AG04450 (cell line): ENCODE measurements at regions not wholly inside any gene's neighbourhood (a gene's known extent, or its start where the extent isn't known, plus 50 kb on each side); places are given as distances from the start of the nearest gene placed in this dataset.

Source experiments
- CTCF ChIA-PET: fragments of 300-600, 350-600 bp; formaldehyde crosslinking; extraction: SDS; loops from one replicate; lab custom pipeline; 2022; ENCODE audit warnings: antibody characterized with exemption, inconsistent platforms; lab: Charles Lee
- POLR2A ChIA-PET: fragments of 350-600 bp; formaldehyde crosslinking; extraction: SDS; loops from one replicate; lab custom pipeline; 2021; ENCODE audit warnings: antibody characterized with exemption, inconsistent platforms; lab: Yijun Ruan, JAX
- DNase-seq: peaks from one replicate; pipeline ENCODE4 v3.0.0-alpha.2; 2011; ENCODE audit warnings: low read depth, low spot score
- H3K27ac ChIP-seq: one replicate; pipeline ENCODE4 v1.5.1; 2012; ENCODE audit warnings: low read depth, low read length, control low read depth
- H3K27me3 ChIP-seq: one replicate; pipeline ENCODE4 v1.6.0; 2012; ENCODE audit warnings: low read length; ENCODE audit not compliant: control insufficient read depth, insufficient read depth
- H3K4me3 ChIP-seq: 2 replicates; pipeline ENCODE4 v1.5.1; 2011; ENCODE audit warnings: mild to moderate bottlenecking, low read depth, low read length, control low read depth
- H3K9me3 ChIP-seq: 2 replicates; pipeline ENCODE4 v1.5.1; 2012; ENCODE audit warnings: low read length; ENCODE audit not compliant: control insufficient read depth, insufficient read depth
- TF ChIP-seq, protein P1 (sequence below): IDR thresholded peaks from 2 replicates; pipeline ENCODE4 v1.5.1; 2011; ENCODE audit warnings: low read depth, low read length, control low read depth, inconsistent platforms

DNA sequence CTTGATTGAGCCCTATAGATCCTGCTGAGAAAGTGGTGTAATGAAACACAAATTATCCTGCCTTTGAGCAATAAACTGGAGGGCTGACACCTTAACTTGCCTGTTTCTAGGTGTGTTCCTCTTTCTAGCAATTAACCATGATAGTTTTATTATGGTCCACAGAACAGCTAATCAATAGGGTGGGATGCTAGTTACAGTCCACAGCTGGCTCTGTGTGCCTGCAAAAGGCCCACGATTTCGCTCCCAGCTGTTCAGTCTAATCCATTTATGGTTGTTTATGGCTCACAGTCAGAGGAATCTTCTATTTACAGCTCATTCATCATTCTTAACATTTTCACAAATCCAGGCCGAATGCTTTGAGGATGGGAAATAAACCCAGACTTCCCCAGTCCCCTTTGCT lies 674.9 kb downstream of the SMARCA1 start:
- ChIA-PET CTCF (no interaction called here), POLR2A (no interaction called here)
- no peak overlapping the region for H3K4me3 ChIP-seq
- no peak overlapping the region for H3K27ac ChIP-seq
- TF ChIP-seq, protein P1, sequence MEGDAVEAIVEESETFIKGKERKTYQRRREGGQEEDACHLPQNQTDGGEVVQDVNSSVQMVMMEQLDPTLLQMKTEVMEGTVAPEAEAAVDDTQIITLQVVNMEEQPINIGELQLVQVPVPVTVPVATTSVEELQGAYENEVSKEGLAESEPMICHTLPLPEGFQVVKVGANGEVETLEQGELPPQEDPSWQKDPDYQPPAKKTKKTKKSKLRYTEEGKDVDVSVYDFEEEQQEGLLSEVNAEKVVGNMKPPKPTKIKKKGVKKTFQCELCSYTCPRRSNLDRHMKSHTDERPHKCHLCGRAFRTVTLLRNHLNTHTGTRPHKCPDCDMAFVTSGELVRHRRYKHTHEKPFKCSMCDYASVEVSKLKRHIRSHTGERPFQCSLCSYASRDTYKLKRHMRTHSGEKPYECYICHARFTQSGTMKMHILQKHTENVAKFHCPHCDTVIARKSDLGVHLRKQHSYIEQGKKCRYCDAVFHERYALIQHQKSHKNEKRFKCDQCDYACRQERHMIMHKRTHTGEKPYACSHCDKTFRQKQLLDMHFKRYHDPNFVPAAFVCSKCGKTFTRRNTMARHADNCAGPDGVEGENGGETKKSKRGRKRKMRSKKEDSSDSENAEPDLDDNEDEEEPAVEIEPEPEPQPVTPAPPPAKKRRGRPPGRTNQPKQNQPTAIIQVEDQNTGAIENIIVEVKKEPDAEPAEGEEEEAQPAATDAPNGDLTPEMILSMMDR = no peak
- no peaks in the 10 kb centered on the region for H3K27me3 ChIP-seq
- DNase-seq = no peak
- H3K9me3 ChIP-seq = peaks cover 6% of the 10 kb centered on the region; the same call in 1 of the 2 replicates

DNA sequence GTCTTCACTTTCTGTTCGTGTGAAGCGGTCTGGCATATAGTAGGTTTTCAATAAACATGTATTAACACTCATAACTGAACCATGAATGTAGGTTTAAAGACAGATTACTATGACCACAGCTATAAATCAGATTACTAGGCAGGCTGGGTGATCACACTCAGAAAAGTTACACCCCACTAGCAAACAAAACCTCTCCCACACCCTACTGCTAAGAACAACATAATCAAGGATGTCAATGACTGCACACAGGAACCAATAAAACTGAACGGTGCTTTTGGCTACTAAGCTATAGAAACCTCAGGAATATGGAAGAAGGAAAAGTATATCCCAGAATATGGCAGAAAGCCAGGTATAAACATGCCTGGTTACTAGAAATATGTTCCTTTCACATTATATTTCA lies 676.9 kb downstream of the SMARCA1 start:
- TF ChIP-seq, protein P1 = no peak
- H3K27me3 ChIP-seq = no peaks in the 10 kb centered on the region
- no peak overlapping the region for H3K4me3 ChIP-seq
- H3K27ac ChIP-seq = no peak overlapping the region
- ChIA-PET CTCF (no interaction called here), POLR2A (no interaction called here)
- no peak for DNase-seq
- H3K9me3 ChIP-seq = no peaks in the 10 kb centered on the region

DNA sequence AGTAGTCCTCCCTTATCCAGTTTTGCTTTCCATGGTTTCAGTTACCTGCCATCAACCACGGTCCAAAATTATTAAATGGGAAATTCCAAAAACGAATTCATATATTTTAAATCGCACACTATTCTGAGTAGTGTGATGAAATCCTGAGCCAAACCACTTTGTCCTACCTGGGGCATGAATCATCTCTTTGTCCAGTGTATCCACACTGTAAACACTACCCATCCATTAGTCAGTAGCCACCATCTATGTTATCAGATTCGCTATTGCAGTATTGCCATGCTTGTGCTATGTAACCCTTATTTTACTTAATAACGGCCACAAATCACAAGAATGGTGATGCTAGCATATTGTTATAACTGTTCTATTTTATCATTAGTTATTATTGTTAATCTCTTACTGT lies 704.6 kb downstream of the SMARCA1 start:
- CTCF ChIA-PET = no interaction called here

DNA sequence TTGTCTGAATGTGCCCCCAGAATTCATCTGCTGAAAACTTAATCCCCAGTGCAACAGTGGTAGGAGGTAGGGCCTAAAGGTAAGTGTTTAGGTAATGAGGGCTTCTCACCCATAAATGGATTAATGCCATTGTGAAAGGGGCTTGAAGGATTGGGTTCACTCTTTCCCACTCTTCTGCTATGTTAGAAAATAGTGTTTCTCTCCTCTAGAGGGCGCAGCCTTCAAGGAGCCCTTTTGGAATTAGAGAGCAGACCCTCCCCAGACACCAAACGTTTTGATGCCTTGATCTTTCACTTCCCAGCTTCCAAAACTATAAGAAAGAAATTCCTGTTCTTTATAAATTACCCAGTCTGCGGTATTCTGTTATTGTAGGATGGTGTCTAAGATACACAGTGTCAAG lies 706.4 kb downstream of the SMARCA1 start:
- no peaks in the 10 kb centered on the region for H3K27me3 ChIP-seq
- H3K27ac ChIP-seq = no peak overlapping the region
- no peak for DNase-seq
- ChIA-PET CTCF (no interaction called here), POLR2A (no interaction called here)
- TF ChIP-seq, protein P1 = no peak
- H3K4me3 ChIP-seq = no peak overlapping the region
- no peaks in the 10 kb centered on the region for H3K9me3 ChIP-seq

More for the DNA sequence above, 704.6 kb downstream of the SMARCA1 start:
- no peak for DNase-seq
- Histone ChIP-seq H3K27ac (no peak overlapping the region), H3K27me3 (no peaks in the 10 kb centered on the region), H3K9me3 (no peaks in the 10 kb centered on the region; the same call in 1 of the 2 replicates), H3K4me3 (no peak overlapping the region)
- POLR2A ChIA-PET = no interaction called here
- TF ChIP-seq, protein P1 = no peak

DNA sequence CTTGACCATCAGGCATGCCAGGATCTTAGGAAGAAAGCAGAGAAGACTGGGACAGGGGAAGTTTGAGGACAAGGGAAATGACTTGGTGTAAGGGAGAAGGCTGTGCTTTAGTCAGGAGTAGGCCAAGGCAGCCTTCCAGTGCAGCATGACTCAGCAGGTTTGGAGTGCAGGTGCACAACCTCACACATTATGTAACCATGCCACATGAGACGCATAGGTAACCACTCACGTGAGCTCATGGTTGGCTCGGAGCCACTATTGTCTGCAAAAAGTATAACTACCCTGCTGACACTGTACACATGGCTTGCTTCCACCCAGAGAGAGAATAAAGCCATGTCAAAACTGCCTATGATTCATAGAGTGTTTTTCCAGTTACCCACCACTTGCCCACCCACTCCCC lies 715.9 kb downstream of the SMARCA1 start:
- Histone ChIP-seq H3K27ac (no peak overlapping the region), H3K4me3 (no peak overlapping the region), H3K9me3 (peaks cover 4% of the 10 kb centered on the region), H3K27me3 (no peaks in the 10 kb centered on the region)
- TF ChIP-seq, protein P1 = no peak
- DNase-seq = no peak
- ChIA-PET CTCF (no interaction called here), POLR2A (no interaction called here)
